Skeletal muscle satellite cell (primary cell): ENCODE measurements at regions not wholly inside any gene's neighbourhood (a gene's known extent, or its start where the extent isn't known, plus 50 kb on each side); places are given as distances from the start of the nearest gene placed in this dataset.
"Not testable (repeated sequence)": the region's sequence is repeated elsewhere in the genome, so short reads cannot be mapped to it uniquely, and the experiment has no call there.

Experiments
- H3K27me3 ChIP-seq: 2 replicates; pipeline ENCODE4 v1.7.0; 2013; ENCODE audit warnings: low read length; ENCODE audit not compliant: control insufficient read depth, insufficient read depth
- H3K36me3 ChIP-seq: 2 replicates; pipeline ENCODE4 v1.7.0; 2013; ENCODE audit warnings: mild to moderate bottlenecking, control low read depth, low read length; ENCODE audit not compliant: insufficient read depth
- H3K4me1 ChIP-seq: 2 replicates; pipeline ENCODE4 v1.7.0; 2013; ENCODE audit warnings: low read length; ENCODE audit not compliant: control insufficient read depth, insufficient read depth
- H3K4me2 ChIP-seq: 2 replicates; pipeline ENCODE4 v1.7.0; 2013; ENCODE audit warnings: mild to moderate bottlenecking, low read length
- H3K4me3 ChIP-seq: 2 replicates; pipeline ENCODE4 v1.7.0; 2013; ENCODE audit warnings: low read length
- H3K9ac ChIP-seq: 2 replicates; pipeline ENCODE4 v1.7.0; 2013; ENCODE audit warnings: mild to moderate bottlenecking, low read depth, low read length, moderate library complexity
- H3K9me3 ChIP-seq: replicated peaks from 2 replicates; pipeline ENCODE4 v1.7.0; 2013; ENCODE audit warnings: mild to moderate bottlenecking, control low read depth, low read length

DNA sequence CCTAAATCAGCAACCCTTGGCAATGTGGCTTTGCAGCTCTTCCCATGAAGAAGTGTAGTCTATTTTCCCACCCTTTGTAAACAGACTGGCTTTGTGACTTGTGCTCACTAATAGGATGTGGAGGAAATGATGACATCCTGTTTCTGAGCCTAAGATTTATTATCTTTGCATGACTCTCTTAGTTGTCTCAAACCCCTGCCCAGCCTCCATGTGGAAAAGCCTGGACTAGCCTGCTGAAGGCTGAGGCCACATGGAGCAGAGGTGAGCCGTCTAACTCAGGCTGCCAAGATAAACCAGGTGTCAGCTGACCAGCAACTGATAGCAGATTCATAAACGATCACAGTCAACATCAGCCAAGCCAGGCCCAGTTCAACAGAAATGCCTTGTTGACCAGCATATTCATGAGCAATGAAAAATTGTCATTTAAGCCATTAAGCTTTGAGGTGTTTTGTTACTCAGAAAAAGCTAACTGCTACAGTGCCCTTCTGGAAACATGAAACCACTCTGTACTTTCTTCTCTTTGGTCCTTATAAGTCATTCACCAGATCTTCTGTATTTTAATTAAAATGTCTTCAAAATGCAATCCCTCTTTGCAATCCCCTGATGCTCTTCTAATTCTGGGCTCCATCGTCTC is 586.3 kb upstream of the ANKRD30A start:
- H3K27me3 ChIP-seq, result no peaks in the 10 kb centered on the region
- no peaks in the 10 kb centered on the region for H3K9me3 ChIP-seq
- H3K36me3 ChIP-seq, result no peaks in the 10 kb centered on the region

DNA sequence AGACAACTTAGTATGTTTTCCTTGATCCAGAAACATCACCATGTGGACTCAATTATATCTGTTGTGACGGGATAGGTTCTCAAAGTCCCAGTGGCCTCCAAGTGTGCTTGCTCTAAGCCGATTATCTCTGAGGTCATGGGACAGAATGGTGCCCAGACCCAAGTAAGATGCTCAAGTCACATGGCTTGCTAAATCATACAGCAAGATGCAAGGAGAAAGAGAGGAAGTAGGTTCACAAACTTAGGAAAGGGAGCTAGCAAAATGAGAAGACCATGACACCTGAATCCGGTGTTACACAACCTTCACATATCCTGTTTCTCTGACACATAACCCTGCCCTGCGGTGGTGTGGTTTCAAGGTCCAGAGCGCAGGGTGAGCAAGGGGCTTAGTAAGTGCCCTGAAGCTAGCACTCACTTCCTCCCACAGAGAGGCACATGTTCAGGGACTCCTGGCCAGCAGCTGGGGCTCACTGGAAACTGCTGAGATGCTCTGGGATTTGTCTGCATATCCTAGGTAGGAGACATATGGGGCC is 590.9 kb upstream of the ANKRD30A start:
- no peak overlapping the region for H3K9ac ChIP-seq
- no peaks in the 10 kb centered on the region for H3K9me3 ChIP-seq
- H3K4me1 ChIP-seq, result peaks cover 32% of the 10 kb centered on the region
- H3K27me3 ChIP-seq, result no peaks in the 10 kb centered on the region
- no peaks in the 10 kb centered on the region for H3K36me3 ChIP-seq
- no peak overlapping the region for H3K4me2 ChIP-seq
- no peak overlapping the region for H3K4me3 ChIP-seq

More for the DNA sequence above, 586.3 kb upstream of the ANKRD30A start:
- H3K4me2 ChIP-seq, result no peak overlapping the region
- H3K9ac ChIP-seq, result no peak overlapping the region
- peaks cover 26% of the 10 kb centered on the region for H3K4me1 ChIP-seq
- no peak overlapping the region for H3K4me3 ChIP-seq

DNA sequence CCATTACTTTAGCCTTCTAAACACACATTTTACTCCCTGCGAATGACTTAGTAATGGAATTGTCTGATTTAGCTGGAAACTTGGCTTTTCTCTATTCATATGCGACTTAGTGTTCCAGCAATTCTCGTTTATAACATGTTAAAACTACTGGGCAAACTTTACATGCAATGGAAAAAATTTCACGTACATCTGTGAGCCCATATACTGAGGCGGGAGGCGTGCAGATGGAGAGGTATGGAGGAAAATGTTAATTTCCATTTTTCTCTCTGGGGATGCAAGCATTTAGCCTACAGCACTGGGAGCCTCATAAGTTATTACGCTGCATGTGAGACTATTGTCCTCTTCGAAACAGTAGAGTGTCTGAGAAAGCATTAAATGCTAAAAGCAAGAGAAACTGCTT is 591.5 kb upstream of the ANKRD30A start:
- no peaks in the 10 kb centered on the region for H3K36me3 ChIP-seq
- H3K4me3 ChIP-seq, result no peak overlapping the region
- H3K9ac ChIP-seq, result no peak overlapping the region
- H3K9me3 ChIP-seq, result no peaks in the 10 kb centered on the region
- H3K27me3 ChIP-seq, result no peaks in the 10 kb centered on the region
- peaks cover 27% of the 10 kb centered on the region for H3K4me1 ChIP-seq
- H3K4me2 ChIP-seq, result no peak overlapping the region

DNA sequence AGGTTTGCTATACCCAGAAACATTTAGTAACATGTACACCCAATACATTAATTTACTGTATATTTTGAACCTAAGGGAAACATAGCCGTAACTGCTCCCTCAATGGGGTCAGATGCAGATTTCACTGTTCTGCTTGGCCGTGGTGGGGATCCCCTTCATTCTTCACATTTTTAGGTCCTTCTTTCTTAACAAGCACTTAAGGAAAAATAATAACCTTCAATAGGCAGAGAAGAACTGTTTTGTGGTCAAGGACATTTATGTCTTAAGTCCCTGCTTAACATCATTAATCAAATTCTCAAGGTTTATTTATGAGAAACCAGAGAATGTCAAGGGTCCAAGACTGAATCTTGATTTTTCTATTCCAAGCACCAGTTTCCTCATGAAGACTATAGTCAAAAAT is 592.1 kb upstream of the ANKRD30A start:
- Histone ChIP-seq H3K36me3 (no peaks in the 10 kb centered on the region), H3K4me1 (peaks cover 21% of the 10 kb centered on the region), H3K4me2 (no peak overlapping the region), H3K9me3 (no peaks in the 10 kb centered on the region), H3K4me3 (no peak overlapping the region), H3K9ac (no peak overlapping the region), H3K27me3 (no peaks in the 10 kb centered on the region)

DNA sequence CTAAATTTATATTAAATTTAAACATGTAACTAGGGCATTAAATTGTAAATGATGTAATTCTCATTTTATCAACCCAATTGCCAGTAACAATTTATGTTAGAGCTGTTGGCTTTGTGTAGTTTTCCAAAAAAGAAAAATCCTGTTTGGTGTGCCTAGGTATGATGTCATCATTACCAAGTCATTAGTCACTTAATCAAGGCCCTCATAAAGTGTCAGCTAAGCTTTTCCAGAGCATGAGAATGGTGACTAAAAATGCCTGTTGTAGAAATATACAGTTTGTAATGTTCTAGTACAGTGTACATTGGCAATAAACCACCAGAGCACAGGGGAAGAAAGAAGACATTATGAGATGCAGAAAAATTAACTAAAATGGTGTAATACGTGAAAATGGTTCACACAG is 593.8 kb upstream of the ANKRD30A start:
- Histone ChIP-seq H3K27me3 (no peaks in the 10 kb centered on the region), H3K9ac (no peak overlapping the region), H3K36me3 (no peaks in the 10 kb centered on the region), H3K9me3 (no peaks in the 10 kb centered on the region), H3K4me3 (no peak overlapping the region), H3K4me1 (peaks cover 21% of the 10 kb centered on the region), H3K4me2 (no peak overlapping the region)

DNA sequence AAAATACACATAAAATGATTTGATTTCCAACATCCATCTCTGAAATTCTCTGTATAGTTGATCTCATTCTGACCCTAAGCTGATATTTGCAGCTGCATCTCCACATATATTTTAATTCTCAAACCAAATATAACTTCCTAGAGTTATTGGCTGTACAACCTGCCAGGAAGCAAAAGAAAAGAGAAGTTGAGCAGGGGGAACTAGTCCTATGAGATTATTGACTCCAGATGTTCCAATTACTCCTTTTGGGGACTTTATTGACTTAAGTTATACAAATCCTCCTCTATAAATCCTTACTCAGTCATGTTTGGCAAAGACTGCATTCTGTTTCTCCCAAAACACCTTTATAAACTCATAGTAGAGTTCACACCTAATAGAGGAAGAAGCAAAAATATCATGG is 599.4 kb upstream of the ANKRD30A start:
- no peaks in the 10 kb centered on the region for H3K9me3 ChIP-seq
- H3K9ac ChIP-seq, result no peak overlapping the region
- H3K27me3 ChIP-seq, result no peaks in the 10 kb centered on the region

DNA sequence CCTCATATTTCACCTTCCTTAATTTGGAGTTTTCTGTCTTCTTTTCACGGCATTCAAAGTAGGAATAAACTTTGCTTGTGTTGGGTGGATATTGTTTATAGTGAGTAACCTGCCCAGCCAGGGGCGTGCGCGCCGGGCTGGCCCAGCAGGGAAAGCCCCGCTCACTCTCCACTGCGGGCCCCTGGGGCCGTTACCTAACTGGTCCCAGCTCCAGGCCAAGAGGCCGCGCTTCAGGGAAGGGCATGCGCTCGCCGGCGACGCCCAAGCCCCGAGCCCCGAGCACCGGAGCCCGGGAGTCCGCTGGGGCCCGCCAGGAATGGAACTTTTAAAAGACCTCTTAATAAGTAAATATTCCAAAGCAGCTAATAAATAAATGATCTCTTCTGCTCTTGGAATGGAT is 601.3 kb upstream of the ANKRD30A start:
- H3K4me2 ChIP-seq, result not testable (repeated sequence)

More for the DNA sequence above, 599.4 kb upstream of the ANKRD30A start:
- Histone ChIP-seq H3K4me2 (no peak overlapping the region), H3K36me3 (no peaks in the 10 kb centered on the region), H3K4me1 (no peaks in the 10 kb centered on the region), H3K4me3 (no peak overlapping the region)

DNA sequence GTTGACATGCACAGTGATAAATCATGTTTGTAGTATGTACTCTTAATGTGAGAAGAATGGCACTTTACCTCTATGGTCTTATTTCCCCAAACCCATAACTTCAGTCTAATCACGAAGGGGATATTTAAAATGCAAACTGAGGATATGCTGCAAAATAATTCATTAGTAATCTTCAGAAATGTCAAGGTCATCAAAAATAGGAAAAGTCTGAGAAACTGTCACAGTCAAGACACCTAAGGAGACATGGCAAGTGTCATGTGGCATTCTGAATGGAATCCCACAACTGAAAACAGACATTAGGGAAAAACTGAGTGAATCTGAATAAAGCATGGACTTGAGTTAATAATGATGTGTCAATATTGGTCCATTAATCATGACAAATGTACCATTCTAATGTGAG is 605.5 kb upstream of the ANKRD30A start:
- Histone ChIP-seq H3K4me1 (no peaks in the 10 kb centered on the region), H3K4me2 (no peak overlapping the region), H3K4me3 (no peak overlapping the region), H3K9me3 (no peaks in the 10 kb centered on the region), H3K36me3 (no peaks in the 10 kb centered on the region), H3K27me3 (no peaks in the 10 kb centered on the region), H3K9ac (no peak overlapping the region)

More for the DNA sequence above, 601.3 kb upstream of the ANKRD30A start:
- not testable (repeated sequence) for H3K9ac ChIP-seq, H3K36me3 ChIP-seq, H3K4me1 ChIP-seq, H3K9me3 ChIP-seq, H3K27me3 ChIP-seq, H3K4me3 ChIP-seq

DNA sequence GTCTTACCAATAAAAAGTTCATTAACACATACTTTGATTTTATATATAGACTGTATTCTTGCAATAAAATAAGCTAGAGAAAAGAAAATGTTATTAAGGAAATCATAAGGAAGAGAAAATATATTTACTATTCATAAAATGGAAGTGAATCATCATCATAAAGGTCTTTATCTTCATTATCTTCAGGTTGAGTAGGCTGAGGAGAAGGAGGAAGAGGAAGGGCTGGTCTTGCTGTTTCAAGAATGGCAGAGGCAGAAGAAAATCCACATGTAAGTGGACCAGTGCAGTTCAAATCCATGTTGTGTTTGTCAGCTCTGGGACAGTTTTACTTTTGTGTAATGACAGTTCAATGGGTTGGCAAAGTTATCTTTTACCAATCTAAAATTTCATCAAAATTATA is 609.1 kb upstream of the ANKRD30A start:
- Histone ChIP-seq H3K36me3 (no peaks in the 10 kb centered on the region), H3K27me3 (no peaks in the 10 kb centered on the region), H3K4me1 (no peaks in the 10 kb centered on the region), H3K4me3 (no peak overlapping the region), H3K4me2 (no peak overlapping the region), H3K9me3 (no peaks in the 10 kb centered on the region), H3K9ac (no peak overlapping the region)

DNA sequence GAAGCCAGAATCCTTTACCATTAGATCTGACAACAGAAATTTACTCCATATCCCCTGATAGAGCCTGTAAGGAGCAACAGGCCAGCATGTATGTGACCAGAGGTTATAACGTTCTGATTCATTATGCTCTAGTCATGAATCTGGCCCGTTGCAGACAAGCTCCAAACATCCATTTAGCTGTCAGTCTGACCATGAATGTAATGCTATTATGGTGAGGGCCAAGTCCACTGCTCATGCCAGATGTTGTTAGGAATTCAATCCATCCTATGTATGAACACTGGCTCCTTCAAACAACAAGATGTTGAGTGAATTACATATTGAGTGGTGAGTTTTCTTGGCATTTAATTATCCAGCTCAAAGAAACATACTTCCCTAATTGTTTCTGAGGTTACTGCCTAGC is 610.1 kb upstream of the ANKRD30A start:
- no peak overlapping the region for H3K4me2 ChIP-seq
- H3K36me3 ChIP-seq, result no peaks in the 10 kb centered on the region
- no peak overlapping the region for H3K9ac ChIP-seq
- no peaks in the 10 kb centered on the region for H3K27me3 ChIP-seq
- H3K4me1 ChIP-seq, result no peaks in the 10 kb centered on the region
- H3K9me3 ChIP-seq, result no peaks in the 10 kb centered on the region
- H3K4me3 ChIP-seq, result no peak overlapping the region

DNA sequence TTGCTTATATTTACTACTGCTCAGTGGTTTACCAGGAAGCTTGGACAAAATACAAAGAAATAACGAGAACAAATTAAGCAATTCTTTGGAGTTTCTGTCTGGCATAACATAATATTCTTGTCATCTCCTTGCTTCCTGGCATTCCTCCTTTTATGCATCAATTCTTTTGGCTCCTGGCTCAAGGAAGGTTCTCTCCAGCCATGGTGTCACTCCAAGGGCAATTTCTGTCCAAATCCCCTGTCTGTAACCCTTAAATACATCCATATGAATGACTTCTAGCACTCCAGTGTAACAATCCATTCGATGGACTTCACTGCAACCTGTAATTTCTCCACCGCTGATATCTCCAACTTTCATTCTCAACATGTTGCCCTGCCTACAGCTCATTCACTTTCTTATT is 617.7 kb upstream of the ANKRD30A start:
- Histone ChIP-seq H3K9ac (no peak overlapping the region), H3K36me3 (no peaks in the 10 kb centered on the region), H3K4me1 (no peaks in the 10 kb centered on the region), H3K4me2 (no peak overlapping the region), H3K9me3 (no peaks in the 10 kb centered on the region), H3K4me3 (no peak overlapping the region), H3K27me3 (no peaks in the 10 kb centered on the region)

DNA sequence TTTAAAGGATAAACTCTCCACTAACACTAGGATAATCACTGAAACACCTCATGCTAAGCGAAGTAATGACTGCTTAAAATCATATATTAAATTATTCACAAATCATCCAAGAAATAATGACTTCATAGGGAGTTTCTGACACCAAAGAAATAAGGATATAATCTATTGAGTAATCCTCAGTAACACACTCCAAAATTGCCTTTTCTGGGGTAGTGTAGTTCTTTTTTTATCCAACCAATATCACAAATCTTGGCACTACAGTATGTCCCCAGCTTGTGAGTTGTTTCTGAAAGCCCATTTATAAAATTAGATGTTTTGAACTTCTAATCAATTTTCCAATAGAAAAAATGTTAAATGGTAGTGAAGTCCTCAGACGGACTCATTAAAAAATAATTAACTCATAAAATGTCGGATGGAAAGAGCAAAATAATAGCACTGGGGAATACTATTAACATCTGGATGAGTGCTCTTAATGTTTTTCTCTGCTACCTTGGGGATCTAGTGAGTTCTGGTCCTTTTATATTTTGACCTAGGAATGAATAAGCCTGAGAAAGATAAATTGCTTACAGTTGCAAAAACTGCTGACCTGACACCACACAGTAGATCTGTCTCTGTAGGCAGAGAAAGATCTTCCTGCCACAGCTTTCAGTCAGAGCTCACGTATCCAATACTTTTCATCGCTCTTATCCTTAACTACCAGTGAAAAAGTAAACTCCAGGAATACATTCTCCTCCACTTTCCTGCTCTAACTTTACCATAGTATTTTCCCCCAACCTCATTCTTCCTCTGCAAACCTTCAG is 618.5 kb upstream of the ANKRD30A start:
- Histone ChIP-seq H3K9me3 (no peaks in the 10 kb centered on the region), H3K4me3 (no peak overlapping the region), H3K36me3 (no peaks in the 10 kb centered on the region), H3K9ac (no peak overlapping the region), H3K27me3 (no peaks in the 10 kb centered on the region), H3K4me2 (no peak overlapping the region), H3K4me1 (no peaks in the 10 kb centered on the region)
